GM12891 (cell line): ENCODE measurements at regions not wholly inside any gene's neighbourhood (a gene's known extent, or its start where the extent isn't known, plus 50 kb on each side); places are given as distances from the start of the nearest gene placed in this dataset.

Experiments used
- DNase-seq: peaks from one replicate; pipeline ENCODE4 v3.0.0; 2011; ENCODE audit warnings: low spot score; ENCODE audit not compliant: insufficient read length
- FAIRE-seq: peaks from 2 replicates; lab custom pipeline; 2011; peaks lifted over from hg19 to GRCh38; lab: Jason Lieb, UNC
- PAX5 ChIP-seq: IDR thresholded peaks from 2 replicates; pipeline ENCODE4 v1.6.1; 2011; ENCODE audit warnings: low read length, moderate library complexity, mild to moderate bottlenecking; ENCODE audit not compliant: insufficient read depth, severe bottlenecking
- POLR2A ChIP-seq: IDR thresholded peaks from 2 replicates; pipeline ENCODE4 v1.6.1; 2011; ENCODE audit warnings: low read depth, low read length, control low read depth
- POLR2AphosphoS5 ChIP-seq: IDR thresholded peaks from 2 replicates; pipeline ENCODE4 v1.6.1; 2011; ENCODE audit warnings: low read depth, low read length, control low read depth
- POU2F2 ChIP-seq: IDR thresholded peaks from 2 replicates; pipeline ENCODE4 v1.6.1; 2011; ENCODE audit warnings: low read depth, mild to moderate bottlenecking, control low read depth, low read length, moderate library complexity
- SPI1 ChIP-seq: IDR thresholded peaks from 2 replicates; pipeline ENCODE4 v1.6.1; 2011; ENCODE audit warnings: low read depth, low read length, control low read depth
- TAF1 ChIP-seq: IDR thresholded peaks from 2 replicates; pipeline ENCODE4 v1.6.1; 2011; ENCODE audit warnings: low read depth, low read length, control low read depth

DNA sequence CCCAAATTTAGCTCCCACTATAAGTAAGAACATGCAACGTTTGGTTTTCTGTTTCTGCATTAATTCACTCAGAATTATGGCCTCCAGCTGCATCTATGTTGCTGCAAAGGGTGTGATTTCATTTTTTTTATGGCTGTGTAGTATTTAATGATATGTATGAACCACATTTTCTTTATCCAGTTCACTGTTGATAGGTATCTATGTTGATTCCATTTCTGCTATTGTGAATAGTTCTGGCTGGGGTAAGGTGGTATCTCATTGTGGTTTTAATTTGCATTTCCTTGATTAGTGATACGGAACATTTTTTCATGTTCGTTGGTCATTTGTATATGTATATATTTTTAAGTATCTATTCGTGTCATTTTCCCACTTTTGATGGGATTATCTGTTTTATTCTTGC lies 674.3 kb downstream of the NUP35 start:
- TF ChIP-seq TAF1 (no peak), POLR2AphosphoS5 (no peak), SPI1 (no peak), PAX5 (no peak), POLR2A (no peak), POU2F2 (no peak)

GRCh38 chr2:183799761-183800160 lies 675.5 kb downstream of the NUP35 start:
- TF ChIP-seq TAF1 (no peak), SPI1 (no peak), POU2F2 (no peak), POLR2AphosphoS5 (no peak), POLR2A (no peak), PAX5 (no peak)
- no peak for FAIRE-seq
- DNase-seq, result no peak

More for the DNA sequence above, 674.3 kb downstream of the NUP35 start:
- FAIRE-seq (no peak), DNase-seq (no peak)

DNA sequence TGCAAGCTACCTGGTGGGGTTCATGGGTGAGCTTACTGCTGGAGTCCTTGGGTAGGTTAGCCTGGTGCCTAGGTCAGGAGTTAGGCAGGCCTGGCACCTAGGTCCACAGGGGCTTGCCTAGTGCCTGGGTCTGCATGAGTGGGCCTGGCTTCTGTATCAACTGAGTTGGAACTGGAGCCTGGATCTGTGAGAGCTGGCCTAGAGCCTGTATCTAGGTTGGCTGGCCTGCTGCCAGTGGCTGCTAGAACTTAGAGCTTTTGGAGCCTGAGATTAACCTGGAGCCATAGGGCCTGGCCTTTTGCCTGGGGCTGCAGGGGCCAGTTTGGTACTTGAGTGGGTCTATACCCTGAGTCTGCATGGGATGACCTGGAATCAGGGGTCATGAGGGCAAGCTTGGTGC lies 679.4 kb downstream of the NUP35 start:
- FAIRE-seq (no peak), DNase-seq (no peak)
- TF ChIP-seq PAX5 (no peak), TAF1 (no peak), POLR2A (no peak), SPI1 (no peak), POLR2AphosphoS5 (no peak), POU2F2 (no peak)

- DNase-seq (no peak), FAIRE-seq (no peak)
- no peak for TF ChIP-seq TAF1
- TF ChIP-seq POLR2AphosphoS5, result no peak
- TF ChIP-seq POLR2A, result no peak
- no peak for TF ChIP-seq SPI1
- TF ChIP-seq PAX5, result no peak
Measured at GRCh38 chr2:183807870-183808269, 683.6 kb downstream of the NUP35 start.

GRCh38 chr2:183809404-183809803 lies 685.2 kb downstream of the NUP35 start:
- no peak for FAIRE-seq
- no peak for DNase-seq
- TF ChIP-seq SPI1, result no peak
- no peak for TF ChIP-seq TAF1
- TF ChIP-seq POLR2AphosphoS5, result no peak
- no peak for TF ChIP-seq PAX5
- TF ChIP-seq POU2F2, result no peak
- TF ChIP-seq POLR2A, result no peak

- no peak for TF ChIP-seq POLR2AphosphoS5
- TF ChIP-seq TAF1, result no peak
- no peak for TF ChIP-seq POU2F2
- no peak for TF ChIP-seq SPI1
- no peak for TF ChIP-seq POLR2A
- no peak for TF ChIP-seq PAX5
- DNase-seq (no peak), FAIRE-seq (no peak)
Measured at GRCh38 chr2:183811281-183811680, 687.0 kb downstream of the NUP35 start.

GRCh38 chr2:183812091-183812490 lies 687.8 kb downstream of the NUP35 start:
- TF ChIP-seq PAX5, result no peak
- TF ChIP-seq POU2F2, result no peak
- TF ChIP-seq TAF1, result no peak
- TF ChIP-seq POLR2AphosphoS5, result no peak
- no peak for TF ChIP-seq SPI1
- no peak for TF ChIP-seq POLR2A
- DNase-seq (no peak), FAIRE-seq (no peak)

DNA sequence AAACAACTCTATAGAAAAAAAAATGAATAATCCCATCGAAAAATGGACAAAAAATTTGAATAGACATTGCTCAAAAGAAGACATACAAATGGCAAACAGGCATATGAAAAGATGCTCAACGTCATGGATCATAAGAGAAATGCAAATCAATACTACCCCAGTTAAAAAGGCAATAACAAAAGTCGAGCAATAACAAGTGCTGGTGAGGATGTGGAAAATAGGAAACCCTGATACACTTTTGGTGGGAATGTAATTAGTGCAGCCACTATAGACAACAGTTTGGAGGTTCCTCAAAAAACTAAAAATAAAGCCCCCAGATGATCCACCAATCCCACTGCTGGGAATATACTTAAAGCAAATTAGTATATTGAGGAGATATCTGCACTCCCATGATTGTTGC lies 701.5 kb downstream of the NUP35 start:
- no peak for TF ChIP-seq POLR2AphosphoS5
- TF ChIP-seq POU2F2, result no peak
- no peak for TF ChIP-seq SPI1
- no peak for TF ChIP-seq POLR2A
- TF ChIP-seq TAF1, result no peak
- no peak for FAIRE-seq
- DNase-seq, result no peak

DNA sequence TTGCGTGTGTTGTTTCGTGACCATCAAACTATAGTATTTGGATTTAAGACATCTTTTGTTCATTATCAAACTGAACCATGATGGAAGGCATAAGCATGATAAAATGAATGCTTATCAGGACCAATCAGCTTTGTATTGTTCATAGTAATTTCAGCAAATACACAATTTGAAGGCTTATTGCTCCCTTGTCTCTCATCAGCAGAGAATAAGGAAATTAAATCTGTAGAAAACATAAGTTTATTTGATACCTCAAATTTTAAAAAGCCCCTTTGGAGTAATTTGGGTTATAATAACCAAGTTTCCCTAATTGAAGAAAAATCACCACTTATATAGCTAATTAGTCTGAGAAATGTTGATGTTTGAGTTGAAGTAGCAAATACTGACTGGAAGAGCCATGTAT lies 705.7 kb downstream of the NUP35 start:
- no peak for FAIRE-seq

GRCh38 chr2:183837157-183837556 lies 712.9 kb downstream of the NUP35 start:
- DNase-seq (no peak), FAIRE-seq (no peak)

More for the DNA sequence above, 705.7 kb downstream of the NUP35 start:
- DNase-seq, result no peak
- TF ChIP-seq TAF1, result no peak

GRCh38 chr2:183838295-183838694 lies 714.1 kb downstream of the NUP35 start:
- FAIRE-seq, result no peak
- no peak for DNase-seq
- no peak for TF ChIP-seq PAX5
- TF ChIP-seq POLR2A, result no peak
- TF ChIP-seq SPI1, result no peak
- no peak for TF ChIP-seq POU2F2
- TF ChIP-seq POLR2AphosphoS5, result no peak
- no peak for TF ChIP-seq TAF1

More at GRCh38 chr2:183837157-183837556, 712.9 kb downstream of the NUP35 start:
- TF ChIP-seq SPI1 (no peak), PAX5 (no peak), POLR2A (no peak), POLR2AphosphoS5 (no peak), POU2F2 (no peak), TAF1 (no peak)
